ENCODE measurements at regions not wholly inside any gene's neighbourhood (a gene's known extent, or its start where the extent isn't known, plus 50 kb on each side); places are given as distances from the start of the nearest gene placed in this dataset.

GRCh38 chr3:74812756-74813155 lies 198.3 kb upstream of the CNTN3 start:
- Histone ChIP-seq H3K9ac (ENCODE audit: low read depth, low read length, poor library complexity) (no peak overlapping the region), H3K23ac (ENCODE audit: low read depth, low read length, poor library complexity) (no peak overlapping the region), H3K18ac (ENCODE audit: low read length) (no peak overlapping the region), H3K36me3 (replicated peaks in 1 of 2; ENCODE audit: control insufficient read depth in 2 of 2, insufficient read depth in 2 of 2, low read length in 2 of 2) (no peaks in the 10 kb centered on the region), H4K8ac (ENCODE audit: low read depth, low read length) (no peak overlapping the region), H3K14ac (ENCODE audit: low read length) (no peak overlapping the region), H3K4me3 (ENCODE audit: low read length in 2 of 2) (no peak overlapping the region), H2BK15ac (ENCODE audit: low read length) (no peak overlapping the region), H3K79me1 (ENCODE audit: low read depth, low read length) (no peaks in the 10 kb centered on the region), H3K9me3 (replicated peaks in 1 of 2; ENCODE audit: control insufficient read depth in 2 of 2, insufficient read depth in 1 of 2, low read depth in 1 of 2, low read length in 2 of 2) (no peaks in the 10 kb centered on the region), H2BK12ac (ENCODE audit: low read length) (no peak overlapping the region), H3K4ac (ENCODE audit: low read length) (no peak overlapping the region), H2BK5ac (ENCODE audit: low read length) (no peak overlapping the region), H2AK5ac (ENCODE audit: low read depth, low read length) (no peak overlapping the region), H2AFZ (ENCODE audit: low read length) (no peak overlapping the region), H2BK120ac (ENCODE audit: low read depth, low read length) (no peak overlapping the region), H3K4me1 (ENCODE audit: control insufficient read depth in 2 of 2, insufficient read depth in 1 of 2, low read depth in 1 of 2, low read length in 2 of 2) (no peaks in the 10 kb centered on the region), H3K4me2 (ENCODE audit: insufficient read depth, low read length, poor library complexity, severe bottlenecking) (no peak overlapping the region), H3K27me3 (ENCODE audit: control insufficient read depth in 3 of 3, insufficient read depth in 3 of 3, low read depth in 1 of 3, low read length in 3 of 3) (no peaks in the 10 kb centered on the region), H4K91ac (ENCODE audit: low read depth, low read length, poor library complexity) (no peak overlapping the region), H3K27ac (replicated peaks; ENCODE audit: low read length) (no peak overlapping the region)
- WGBS, 2 donors (ENCODE audit: extremely low coverage in 2 of 2, insufficient read length in 2 of 2, insufficient replicate concordance in 1 of 2): no CpG with 5 or more reads among the region's 3 CpGs
- DNase-seq (ENCODE audit: low spot score): no peak

- no peaks in the 10 kb centered on the region for H3K79me1 ChIP-seq (ENCODE audit: low read depth, low read length)
- H3K23ac ChIP-seq (ENCODE audit: low read depth, low read length, poor library complexity): no peak overlapping the region
- H3K4me3 ChIP-seq (ENCODE audit: low read length in 2 of 2): no peak overlapping the region
- H4K91ac ChIP-seq (ENCODE audit: low read depth, low read length, poor library complexity): no peak overlapping the region
- H3K18ac ChIP-seq (ENCODE audit: low read length): no peak overlapping the region
- no peak overlapping the region for H3K4me2 ChIP-seq (ENCODE audit: insufficient read depth, low read length, poor library complexity, severe bottlenecking)
- H3K9me3 ChIP-seq (replicated peaks in 1 of 2; ENCODE audit: control insufficient read depth in 2 of 2, insufficient read depth in 1 of 2, low read depth in 1 of 2, low read length in 2 of 2): no peaks in the 10 kb centered on the region
- H3K4ac ChIP-seq (ENCODE audit: low read length): no peak overlapping the region
- no peaks in the 10 kb centered on the region for H3K4me1 ChIP-seq (ENCODE audit: control insufficient read depth in 2 of 2, insufficient read depth in 1 of 2, low read depth in 1 of 2, low read length in 2 of 2)
- no peak overlapping the region for H2AFZ ChIP-seq (ENCODE audit: low read length)
- H3K27ac ChIP-seq (replicated peaks; ENCODE audit: low read length): no peak overlapping the region
- no peaks in the 10 kb centered on the region for H3K36me3 ChIP-seq (replicated peaks in 1 of 2; ENCODE audit: control insufficient read depth in 2 of 2, insufficient read depth in 2 of 2, low read length in 2 of 2)
- no peak overlapping the region for H4K8ac ChIP-seq (ENCODE audit: low read depth, low read length)
- no CpG with 5 or more reads among the region's 1 CpG for WGBS, 2 donors (ENCODE audit: extremely low coverage in 2 of 2, insufficient read length in 2 of 2, insufficient replicate concordance in 1 of 2)
- H2BK5ac ChIP-seq (ENCODE audit: low read length): no peak overlapping the region
- DNase-seq (ENCODE audit: low spot score): no peak
- no peak overlapping the region for H2BK120ac ChIP-seq (ENCODE audit: low read depth, low read length)
- no peak overlapping the region for H2AK5ac ChIP-seq (ENCODE audit: low read depth, low read length)
- H2BK12ac ChIP-seq (ENCODE audit: low read length): no peak overlapping the region
- H3K14ac ChIP-seq (ENCODE audit: low read length): no peak overlapping the region
- no peak overlapping the region for H2BK15ac ChIP-seq (ENCODE audit: low read length)
- no peak overlapping the region for H3K9ac ChIP-seq (ENCODE audit: low read depth, low read length, poor library complexity)
- H3K27me3 ChIP-seq (ENCODE audit: control insufficient read depth in 3 of 3, insufficient read depth in 3 of 3, low read depth in 1 of 3, low read length in 3 of 3): no peaks in the 10 kb centered on the region
These were observed 194.2 kb upstream of the CNTN3 start for GRCh38 chr3:74808506-74809275.

GRCh38 chr3:74801924-74802323 lies 187.5 kb upstream of the CNTN3 start:
- Histone ChIP-seq H3K27ac (replicated peaks; ENCODE audit: low read length) (no peak overlapping the region), H2BK12ac (ENCODE audit: low read length) (no peak overlapping the region), H3K27me3 (ENCODE audit: control insufficient read depth in 3 of 3, insufficient read depth in 3 of 3, low read depth in 1 of 3, low read length in 3 of 3) (no peaks in the 10 kb centered on the region), H2AFZ (ENCODE audit: low read length) (no peak overlapping the region), H3K23ac (ENCODE audit: low read depth, low read length, poor library complexity) (no peak overlapping the region), H3K4me2 (ENCODE audit: insufficient read depth, low read length, poor library complexity, severe bottlenecking) (no peak overlapping the region), H3K4ac (ENCODE audit: low read length) (no peak overlapping the region), H2BK15ac (ENCODE audit: low read length) (no peak overlapping the region), H3K14ac (ENCODE audit: low read length) (no peak overlapping the region), H2BK5ac (ENCODE audit: low read length) (no peak overlapping the region), H3K9ac (ENCODE audit: low read depth, low read length, poor library complexity) (no peak overlapping the region), H3K36me3 (replicated peaks in 1 of 2; ENCODE audit: control insufficient read depth in 2 of 2, insufficient read depth in 2 of 2, low read length in 2 of 2) (no peaks in the 10 kb centered on the region), H2AK5ac (ENCODE audit: low read depth, low read length) (no peak overlapping the region), H4K8ac (ENCODE audit: low read depth, low read length) (no peak overlapping the region), H3K4me3 (ENCODE audit: low read length in 2 of 2) (no peak overlapping the region), H3K9me3 (replicated peaks in 1 of 2; ENCODE audit: control insufficient read depth in 2 of 2, insufficient read depth in 1 of 2, low read depth in 1 of 2, low read length in 2 of 2) (no peaks in the 10 kb centered on the region), H3K79me1 (ENCODE audit: low read depth, low read length) (no peaks in the 10 kb centered on the region), H4K91ac (ENCODE audit: low read depth, low read length, poor library complexity) (no peak overlapping the region), H3K4me1 (ENCODE audit: control insufficient read depth in 2 of 2, insufficient read depth in 1 of 2, low read depth in 1 of 2, low read length in 2 of 2) (no peaks in the 10 kb centered on the region), H2BK120ac (ENCODE audit: low read depth, low read length) (no peak overlapping the region), H3K18ac (ENCODE audit: low read length) (no peak overlapping the region)
- no peak for DNase-seq (ENCODE audit: low spot score)
- no CpG with 5 or more reads among the region's 2 CpGs for WGBS, 2 donors (ENCODE audit: extremely low coverage in 2 of 2, insufficient read length in 2 of 2, insufficient replicate concordance in 1 of 2)

GRCh38 chr3:74789111-74789510 lies 174.7 kb upstream of the CNTN3 start:
- Histone ChIP-seq H3K4me1 (ENCODE audit: control insufficient read depth in 2 of 2, insufficient read depth in 1 of 2, low read depth in 1 of 2, low read length in 2 of 2) (peaks cover 2 to 19% of the 10 kb centered on the region in 2 donors), H3K27ac (replicated peaks; ENCODE audit: low read length) (no peak overlapping the region), H3K27me3 (ENCODE audit: control insufficient read depth in 3 of 3, insufficient read depth in 3 of 3, low read depth in 1 of 3, low read length in 3 of 3) (no peaks in the 10 kb centered on the region), H3K79me1 (ENCODE audit: low read depth, low read length) (no peaks in the 10 kb centered on the region), H2BK120ac (ENCODE audit: low read depth, low read length) (no peak overlapping the region), H3K4me2 (ENCODE audit: insufficient read depth, low read length, poor library complexity, severe bottlenecking) (no peak overlapping the region), H3K9ac (ENCODE audit: low read depth, low read length, poor library complexity) (no peak overlapping the region), H4K8ac (ENCODE audit: low read depth, low read length) (no peak overlapping the region), H3K4ac (ENCODE audit: low read length) (no peak overlapping the region), H3K14ac (ENCODE audit: low read length) (no peak overlapping the region), H2BK15ac (ENCODE audit: low read length) (no peak overlapping the region), H2BK5ac (ENCODE audit: low read length) (no peak overlapping the region), H3K18ac (ENCODE audit: low read length) (no peak overlapping the region), H2AK5ac (ENCODE audit: low read depth, low read length) (no peak overlapping the region), H3K23ac (ENCODE audit: low read depth, low read length, poor library complexity) (no peak overlapping the region), H4K91ac (ENCODE audit: low read depth, low read length, poor library complexity) (no peak overlapping the region), H2AFZ (ENCODE audit: low read length) (no peak overlapping the region), H3K9me3 (replicated peaks in 1 of 2; ENCODE audit: control insufficient read depth in 2 of 2, insufficient read depth in 1 of 2, low read depth in 1 of 2, low read length in 2 of 2) (peaks cover 0 to 12% of the 10 kb centered on the region in 2 donors), H2BK12ac (ENCODE audit: low read length) (no peak overlapping the region), H3K36me3 (replicated peaks in 1 of 2; ENCODE audit: control insufficient read depth in 2 of 2, insufficient read depth in 2 of 2, low read length in 2 of 2) (no peaks in the 10 kb centered on the region), H3K4me3 (ENCODE audit: low read length in 2 of 2) (no peak overlapping the region)
- DNase-seq (ENCODE audit: low spot score): no peak
- no CpG with 5 or more reads among the region's 3 CpGs for WGBS, 2 donors (ENCODE audit: extremely low coverage in 2 of 2, insufficient read length in 2 of 2, insufficient replicate concordance in 1 of 2)
